Neuronal stem cell (in vitro differentiated cells): ENCODE measurements at regions not wholly inside any gene's neighbourhood (a gene's known extent, or its start where the extent isn't known, plus 50 kb on each side); places are given as distances from the start of the nearest gene placed in this dataset.

Source experiments
- DNase-seq: peaks from one replicate; pipeline ENCODE4 v3.0.0-alpha.2; 2013; ENCODE audit warnings: low spot score
- H2AFZ ChIP-seq: one replicate; pipeline ENCODE4 v1.6.1; 2013; ENCODE audit warnings: mild to moderate bottlenecking, low read length, inconsistent platforms
- H2AK5ac ChIP-seq: 2 replicates; pipeline ENCODE4 v1.6.1; 2013; ENCODE audit warnings: low read depth, mild to moderate bottlenecking, inconsistent platforms, low read length, moderate library complexity, mixed read lengths
- H2BK120ac ChIP-seq: 2 replicates; pipeline ENCODE4 v1.6.1; 2013; ENCODE audit warnings: low read depth, mild to moderate bottlenecking, inconsistent platforms, low read length, moderate library complexity, mixed read lengths
- H2BK12ac ChIP-seq: one replicate; pipeline ENCODE4 v1.6.1; 2013; ENCODE audit warnings: low read length, inconsistent platforms
- H2BK15ac ChIP-seq: 2 replicates; pipeline ENCODE4 v1.6.1; 2013; ENCODE audit warnings: mild to moderate bottlenecking, low read length, inconsistent platforms, mixed read lengths
- H2BK5ac ChIP-seq: one replicate; pipeline ENCODE4 v1.6.1; 2013; ENCODE audit warnings: inconsistent platforms, mild to moderate bottlenecking, low read length, moderate library complexity
- H3K14ac ChIP-seq: one replicate; pipeline ENCODE4 v1.6.1; 2013; ENCODE audit warnings: low read length, inconsistent platforms
- H3K18ac ChIP-seq: 2 replicates; pipeline ENCODE4 v1.6.1; 2013; ENCODE audit warnings: low read length, inconsistent platforms
- H3K23ac ChIP-seq: 2 replicates; pipeline ENCODE4 v1.6.1; 2013; ENCODE audit warnings: low read depth, mild to moderate bottlenecking, mixed read lengths, low read length, inconsistent platforms; ENCODE audit not compliant: poor library complexity
- H3K27ac ChIP-seq: replicated peaks from 3 replicates; pipeline ENCODE4 v1.5.1; 2013; ENCODE audit warnings: low read length, inconsistent platforms
- H3K27me3 ChIP-seq, 3 experiments: 2 replicates each; pipeline ENCODE4 v1.6.1; 2013; ENCODE audit warnings: low read length in 3 of 3, mild to moderate bottlenecking in 2 of 3, inconsistent platforms in 1 of 3, low read depth in 1 of 3, mixed read lengths in 1 of 3, moderate library complexity in 1 of 3; ENCODE audit not compliant: control insufficient read depth in 3 of 3, insufficient read depth in 3 of 3
- H3K36me3 ChIP-seq, 2 donors: replicated peaks in 1 of 2; 2 replicates each; pipeline ENCODE4 v1.6.1; 2013; ENCODE audit warnings: low read length in 2 of 2; ENCODE audit not compliant: control insufficient read depth in 2 of 2, insufficient read depth in 2 of 2
- H3K4ac ChIP-seq: 2 replicates; pipeline ENCODE4 v1.6.1; 2013; ENCODE audit warnings: inconsistent platforms, mild to moderate bottlenecking, low read length, moderate library complexity
- H3K4me1 ChIP-seq, 2 donors: 1 replicate in 1 of 2; 2 replicates in 1 of 2; pipeline ENCODE4 v1.6.1; 2013; ENCODE audit warnings: low read length in 2 of 2, low read depth in 1 of 2; ENCODE audit not compliant: control insufficient read depth in 2 of 2, insufficient read depth in 1 of 2
- H3K4me2 ChIP-seq: one replicate; pipeline ENCODE4 v1.6.1; 2013; ENCODE audit warnings: mild to moderate bottlenecking, low read length, inconsistent platforms; ENCODE audit not compliant: insufficient read depth, poor library complexity, severe bottlenecking
- H3K4me3 ChIP-seq, 2 donors: 2 replicates each; pipeline ENCODE4 v1.5.1; 2013; ENCODE audit warnings: low read length in 2 of 2, mild to moderate bottlenecking in 2 of 2, inconsistent platforms in 1 of 2, moderate library complexity in 1 of 2
- H3K79me1 ChIP-seq: one replicate; pipeline ENCODE4 v1.6.1; 2013; ENCODE audit warnings: low read depth, mild to moderate bottlenecking, inconsistent platforms, low read length, moderate library complexity
- H3K9ac ChIP-seq: one replicate; pipeline ENCODE4 v1.6.1; 2013; ENCODE audit warnings: mild to moderate bottlenecking, low read depth, low read length, inconsistent platforms; ENCODE audit not compliant: poor library complexity
- H3K9me3 ChIP-seq, 2 donors: replicated peaks in 1 of 2; 2 replicates each; pipeline versions ENCODE3 to v1.6.1; 2013; ENCODE audit warnings: low read length in 2 of 2, mild to moderate bottlenecking in 2 of 2, inconsistent platforms in 1 of 2, low read depth in 1 of 2, mixed read lengths in 1 of 2, moderate library complexity in 1 of 2; ENCODE audit not compliant: control insufficient read depth in 2 of 2, insufficient read depth in 1 of 2
- H4K8ac ChIP-seq: one replicate; pipeline ENCODE4 v1.6.1; 2013; ENCODE audit warnings: low read depth, mild to moderate bottlenecking, inconsistent platforms, low read length, moderate library complexity
- H4K91ac ChIP-seq: one replicate; pipeline ENCODE4 v1.6.1; 2013; ENCODE audit warnings: low read length, low read depth, mild to moderate bottlenecking, inconsistent platforms; ENCODE audit not compliant: poor library complexity
- WGBS, 2 donors: extraction: QIAGEN DNeasy Blood & Tissue Kit; methylation state at CpG; one replicate each; pipeline ENCODE4 v1.1.7; 2013; ENCODE audit warnings: missing lambda C conversion rate in 2 of 2, mixed read lengths in 1 of 2; ENCODE audit not compliant: insufficient read length in 2 of 2, insufficient replicate concordance in 1 of 2; ENCODE audit errors: extremely low coverage in 2 of 2; 5-methylcytosine and 5-hydroxymethylcytosine counted together

GRCh38 chr7:19353180-19353579, 208.0 kb upstream of the FERD3L start:
- no peaks in the 10 kb centered on the region for H3K27me3 ChIP-seq
- no peak overlapping the region for H3K4me2 ChIP-seq
- H2BK15ac ChIP-seq = no peak overlapping the region
- no peak overlapping the region for H2BK12ac ChIP-seq
- no peak overlapping the region for H3K4me3 ChIP-seq
- no peaks in the 10 kb centered on the region for H3K79me1 ChIP-seq
- H3K23ac ChIP-seq = no peak overlapping the region
- H3K27ac ChIP-seq = no peak overlapping the region
- no peak overlapping the region for H3K14ac ChIP-seq
- H3K18ac ChIP-seq = no peak overlapping the region
- H3K4ac ChIP-seq = no peak overlapping the region
- no peak overlapping the region for H2AFZ ChIP-seq
- H2AK5ac ChIP-seq = no peak overlapping the region
- H2BK120ac ChIP-seq = no peak overlapping the region
- WGBS, 2 donors = no CpG with 5 or more reads among the region's 2 CpGs
- no peak overlapping the region for H4K91ac ChIP-seq
- H3K9ac ChIP-seq = no peak overlapping the region
- no peaks in the 10 kb centered on the region for H3K36me3 ChIP-seq
- H2BK5ac ChIP-seq = no peak overlapping the region
- DNase-seq = no peak
- no peak overlapping the region for H4K8ac ChIP-seq
- H3K4me1 ChIP-seq = peaks cover 0 to 8% of the 10 kb centered on the region in 2 donors
- H3K9me3 ChIP-seq = no peaks in the 10 kb centered on the region

- no peak overlapping the region for H3K9ac ChIP-seq
- H3K4ac ChIP-seq = no peak overlapping the region
- no peak overlapping the region for H3K4me2 ChIP-seq
- H2BK15ac ChIP-seq = no peak overlapping the region
- no peak overlapping the region for H4K91ac ChIP-seq
- H3K9me3 ChIP-seq = no peaks in the 10 kb centered on the region
- peaks cover 0 to 8% of the 10 kb centered on the region in 2 donors for H3K4me1 ChIP-seq
- no peak overlapping the region for H3K18ac ChIP-seq
- no peak overlapping the region for H2BK120ac ChIP-seq
- H3K14ac ChIP-seq = no peak overlapping the region
- H2AFZ ChIP-seq = no peak overlapping the region
- H3K27ac ChIP-seq = no peak overlapping the region
- H3K23ac ChIP-seq = no peak overlapping the region
- H3K27me3 ChIP-seq = no peaks in the 10 kb centered on the region
- DNase-seq = no peak
- H2BK5ac ChIP-seq = no peak overlapping the region
- H3K4me3 ChIP-seq = no peak overlapping the region
- no peak overlapping the region for H4K8ac ChIP-seq
- no peaks in the 10 kb centered on the region for H3K79me1 ChIP-seq
- no peak overlapping the region for H2AK5ac ChIP-seq
- no peak overlapping the region for H2BK12ac ChIP-seq
- no peaks in the 10 kb centered on the region for H3K36me3 ChIP-seq
- no CpG with 5 or more reads among the region's 1 CpG for WGBS, 2 donors
Observed at GRCh38 chr7:19352305-19352695, 207.1 kb upstream of the FERD3L start.

- Histone ChIP-seq H3K36me3 (no peaks in the 10 kb centered on the region), H2BK12ac (no peak overlapping the region), H3K4me2 (no peak overlapping the region), H2BK5ac (no peak overlapping the region), H2BK120ac (no peak overlapping the region), H3K14ac (no peak overlapping the region), H4K8ac (no peak overlapping the region), H3K4me1 (peaks cover 0 to 8% of the 10 kb centered on the region in 2 donors), H3K9me3 (no peaks in the 10 kb centered on the region), H3K27ac (no peak overlapping the region), H3K18ac (no peak overlapping the region), H2AFZ (no peak overlapping the region), H4K91ac (no peak overlapping the region), H3K79me1 (no peaks in the 10 kb centered on the region), H3K4me3 (no peak overlapping the region), H3K23ac (no peak overlapping the region), H3K9ac (no peak overlapping the region), H3K4ac (no peak overlapping the region), H3K27me3 (no peaks in the 10 kb centered on the region), H2BK15ac (no peak overlapping the region), H2AK5ac (no peak overlapping the region)
- WGBS, 2 donors = no CpG with 5 or more reads among the region's 4 CpGs
- no peak for DNase-seq
Observed at GRCh38 chr7:19351341-19352304, 206.4 kb upstream of the FERD3L start.

- H2BK12ac ChIP-seq = no peak overlapping the region
- H3K4me3 ChIP-seq = no peak overlapping the region
- H4K8ac ChIP-seq = no peak overlapping the region
- H3K18ac ChIP-seq = no peak overlapping the region
- no CpG with 5 or more reads among the region's 11 CpGs for WGBS, 2 donors
- no peaks in the 10 kb centered on the region for H3K4me1 ChIP-seq
- H3K27ac ChIP-seq = no peak overlapping the region
- no peak overlapping the region for H3K23ac ChIP-seq
- no peaks in the 10 kb centered on the region for H3K36me3 ChIP-seq
- no peak overlapping the region for H3K14ac ChIP-seq
- no peak overlapping the region for H4K91ac ChIP-seq
- H3K9ac ChIP-seq = no peak overlapping the region
- no peak overlapping the region for H3K4me2 ChIP-seq
- H2AFZ ChIP-seq = no peak overlapping the region
- no peak overlapping the region for H2BK5ac ChIP-seq
- H2BK120ac ChIP-seq = no peak overlapping the region
- H3K27me3 ChIP-seq = no peaks in the 10 kb centered on the region
- DNase-seq = no peak
- no peaks in the 10 kb centered on the region for H3K9me3 ChIP-seq
- H2BK15ac ChIP-seq = no peak overlapping the region
- no peak overlapping the region for H3K4ac ChIP-seq
- H2AK5ac ChIP-seq = no peak overlapping the region
- no peaks in the 10 kb centered on the region for H3K79me1 ChIP-seq
Observed at GRCh38 chr7:19339512-19339911, 194.3 kb upstream of the FERD3L start.
